ENCODE measurements at regions not wholly inside any gene's neighbourhood (a gene's known extent, or its start where the extent isn't known, plus 50 kb on each side); places are given as distances from the start of the nearest gene placed in this dataset.

DNA sequence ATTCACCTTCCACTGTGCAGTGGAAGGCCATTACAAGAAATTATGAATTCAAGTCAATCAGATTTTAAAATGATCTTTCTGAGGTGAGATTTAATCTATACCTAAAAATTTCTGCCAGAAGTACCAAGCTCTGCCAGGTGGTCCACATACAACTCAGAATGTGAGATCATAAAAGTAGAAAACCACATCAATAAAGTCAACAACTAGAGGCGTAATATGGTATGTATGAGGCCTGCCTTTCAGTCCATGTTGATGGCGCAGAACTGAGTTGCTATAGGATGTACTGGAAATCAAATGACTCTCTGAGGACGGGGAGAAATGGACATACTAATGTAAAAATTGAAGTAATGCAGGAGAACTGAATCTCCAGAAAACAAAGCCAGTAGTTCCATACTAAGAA lies 163.8 kb upstream of the FBXL4 start:
- H3K4me3 ChIP-seq (ENCODE audit: control insufficient read depth, low read depth, low read length) = no peak overlapping the region
- TF ChIP-seq, protein P1, sequence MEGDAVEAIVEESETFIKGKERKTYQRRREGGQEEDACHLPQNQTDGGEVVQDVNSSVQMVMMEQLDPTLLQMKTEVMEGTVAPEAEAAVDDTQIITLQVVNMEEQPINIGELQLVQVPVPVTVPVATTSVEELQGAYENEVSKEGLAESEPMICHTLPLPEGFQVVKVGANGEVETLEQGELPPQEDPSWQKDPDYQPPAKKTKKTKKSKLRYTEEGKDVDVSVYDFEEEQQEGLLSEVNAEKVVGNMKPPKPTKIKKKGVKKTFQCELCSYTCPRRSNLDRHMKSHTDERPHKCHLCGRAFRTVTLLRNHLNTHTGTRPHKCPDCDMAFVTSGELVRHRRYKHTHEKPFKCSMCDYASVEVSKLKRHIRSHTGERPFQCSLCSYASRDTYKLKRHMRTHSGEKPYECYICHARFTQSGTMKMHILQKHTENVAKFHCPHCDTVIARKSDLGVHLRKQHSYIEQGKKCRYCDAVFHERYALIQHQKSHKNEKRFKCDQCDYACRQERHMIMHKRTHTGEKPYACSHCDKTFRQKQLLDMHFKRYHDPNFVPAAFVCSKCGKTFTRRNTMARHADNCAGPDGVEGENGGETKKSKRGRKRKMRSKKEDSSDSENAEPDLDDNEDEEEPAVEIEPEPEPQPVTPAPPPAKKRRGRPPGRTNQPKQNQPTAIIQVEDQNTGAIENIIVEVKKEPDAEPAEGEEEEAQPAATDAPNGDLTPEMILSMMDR (IDR thresholded peaks at IDR 0.05; ENCODE audit: control insufficient read depth, insufficient read depth, low read depth, low read length, missing control alignments) = no peak
- DNase-seq (ENCODE audit: low read depth) = no peak

DNA sequence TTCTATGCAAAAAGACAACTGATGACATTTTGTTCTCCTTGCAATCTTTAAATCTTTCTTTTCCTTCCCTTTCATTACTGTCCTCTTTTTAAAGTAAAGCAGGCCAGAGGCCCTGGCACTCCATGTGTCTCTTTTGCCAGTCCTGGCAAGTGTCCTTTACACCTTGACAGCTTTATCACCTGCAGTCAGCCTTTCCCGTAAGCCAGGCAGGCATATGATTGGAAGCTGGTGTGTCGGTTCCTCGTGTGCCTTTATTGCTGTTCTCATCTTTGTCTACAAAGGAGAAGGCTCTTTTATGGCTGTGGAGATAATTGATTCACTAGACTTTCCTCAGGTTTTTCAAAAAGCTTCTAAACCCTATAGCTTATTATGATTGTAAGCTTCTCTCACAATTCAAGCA lies 162.3 kb upstream of the FBXL4 start:
- DNase-seq (ENCODE audit: low read depth) = no peak
- no peak overlapping the region for H3K4me3 ChIP-seq (ENCODE audit: control insufficient read depth, low read depth, low read length)

DNA sequence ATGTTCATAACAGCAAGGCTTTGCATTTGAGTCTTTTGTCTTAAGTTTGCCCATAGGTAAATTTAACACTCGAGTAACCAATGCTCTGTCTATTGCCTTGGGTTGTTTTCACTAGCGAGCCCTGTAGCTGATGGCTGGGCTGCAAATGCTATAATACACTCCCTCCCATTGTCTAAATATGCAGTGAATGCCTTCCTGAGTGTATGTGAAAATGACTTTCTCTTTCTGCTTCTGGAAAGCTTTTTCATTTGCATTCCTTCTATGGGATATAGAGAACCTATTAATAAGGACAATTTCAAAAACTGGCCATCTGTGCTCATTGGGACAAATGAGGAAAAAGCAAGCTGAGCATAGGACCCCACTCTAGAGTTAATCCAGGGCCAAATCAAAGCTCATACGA lies 156.5 kb upstream of the FBXL4 start:
- TF ChIP-seq, protein P1 (IDR thresholded peaks at IDR 0.05; ENCODE audit: control insufficient read depth, insufficient read depth, low read depth, low read length, missing control alignments) = no peak
- DNase-seq (ENCODE audit: low read depth) = no peak
- H3K4me3 ChIP-seq (ENCODE audit: control insufficient read depth, low read depth, low read length) = no peak overlapping the region

More for the DNA sequence above, 162.3 kb upstream of the FBXL4 start:
- TF ChIP-seq, protein P1 (IDR thresholded peaks at IDR 0.05; ENCODE audit: control insufficient read depth, insufficient read depth, low read depth, low read length, missing control alignments) = no peak

DNA sequence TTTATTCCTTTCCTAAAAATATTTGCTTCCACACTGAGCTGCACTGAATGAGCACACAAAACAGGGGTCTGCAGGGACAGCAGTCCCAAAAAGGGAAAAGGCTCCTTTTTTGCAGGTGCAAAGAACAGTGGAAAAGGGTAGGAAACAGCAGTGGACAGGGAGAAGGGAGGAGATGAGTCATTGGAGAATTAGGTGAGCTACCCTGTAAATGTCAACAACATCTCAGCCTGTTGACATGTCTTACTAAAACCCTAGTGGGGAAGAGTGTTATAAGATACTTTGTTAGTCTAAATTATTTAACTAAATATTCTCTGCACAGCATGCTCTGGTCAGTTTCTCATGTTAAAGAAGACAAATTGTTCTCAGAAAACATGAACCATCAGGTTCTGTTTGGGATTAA lies 151.5 kb upstream of the FBXL4 start:
- TF ChIP-seq, protein P1 (IDR thresholded peaks at IDR 0.05; ENCODE audit: control insufficient read depth, insufficient read depth, low read depth, low read length, missing control alignments) = no peak
- no peak overlapping the region for H3K4me3 ChIP-seq (ENCODE audit: control insufficient read depth, low read depth, low read length)
- no peak for DNase-seq (ENCODE audit: low read depth)

DNA sequence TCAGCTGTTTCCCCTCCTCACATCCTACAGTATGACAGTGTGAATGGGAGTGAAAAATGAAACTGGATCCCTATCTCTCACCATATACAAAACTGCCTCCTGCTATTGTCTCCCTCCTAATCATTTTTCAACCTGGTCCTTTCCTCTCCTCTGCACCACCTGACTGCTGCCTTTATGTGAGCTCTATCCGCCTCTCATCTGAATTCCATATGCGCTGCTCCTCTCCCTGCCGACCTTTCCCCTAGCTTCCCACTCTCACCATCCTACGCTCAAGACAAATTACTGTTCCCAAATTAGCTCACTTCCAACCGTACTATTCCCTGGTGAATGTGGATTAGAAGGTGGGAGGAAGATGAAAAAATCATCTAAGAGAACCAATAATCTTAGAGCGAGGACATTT lies 148.4 kb upstream of the FBXL4 start:
- H3K4me3 ChIP-seq (ENCODE audit: control insufficient read depth, low read depth, low read length) = no peak overlapping the region
- TF ChIP-seq, protein P1 (IDR thresholded peaks at IDR 0.05; ENCODE audit: control insufficient read depth, insufficient read depth, low read depth, low read length, missing control alignments) = no peak
- DNase-seq (ENCODE audit: low read depth) = no peak

DNA sequence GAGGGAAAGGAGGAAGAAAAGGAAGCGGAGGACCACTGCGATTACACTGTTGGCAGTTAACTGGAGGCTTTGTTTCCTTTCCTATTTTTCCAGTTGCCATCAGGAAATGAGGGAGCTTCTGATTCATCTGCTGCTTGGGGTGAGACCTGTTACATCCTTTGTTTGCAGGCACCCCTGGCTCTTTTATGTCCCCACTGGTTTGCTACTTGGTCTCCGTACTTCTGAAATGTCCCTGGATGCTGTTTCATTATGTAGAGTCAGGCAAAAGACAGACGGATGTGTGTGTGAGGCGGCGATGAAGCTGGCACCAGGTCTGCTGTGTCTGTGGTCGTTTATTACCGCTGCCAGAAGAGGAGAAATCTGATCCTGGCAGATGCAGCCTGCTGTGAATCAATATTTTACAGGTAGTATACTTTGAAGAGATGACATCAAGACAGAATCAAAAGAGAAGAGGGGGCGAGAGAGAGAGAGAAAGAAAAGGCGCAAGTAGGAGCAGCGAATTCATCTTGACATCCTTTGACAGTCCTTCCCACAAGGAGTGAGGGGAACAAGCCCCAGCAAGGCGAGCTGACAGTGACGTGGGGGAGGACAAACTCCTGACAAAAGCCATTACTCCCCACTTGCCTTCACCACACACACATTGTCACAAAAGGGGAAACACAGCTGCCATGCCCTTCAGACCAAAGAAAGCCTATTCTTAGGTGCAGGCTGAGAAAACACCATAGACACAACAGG lies 145.9 kb upstream of the FBXL4 start:
- TF ChIP-seq, protein P1 (IDR thresholded peaks at IDR 0.05; ENCODE audit: control insufficient read depth, insufficient read depth, low read depth, low read length, missing control alignments) = no peak
- no peak for DNase-seq (ENCODE audit: low read depth)
- H3K4me3 ChIP-seq (ENCODE audit: control insufficient read depth, low read depth, low read length) = no peak overlapping the region
